ENCODE measurements at regions not wholly inside any gene's neighbourhood (a gene's known extent, or its start where the extent isn't known, plus 50 kb on each side); places are given as distances from the start of the nearest gene placed in this dataset.

DNA sequence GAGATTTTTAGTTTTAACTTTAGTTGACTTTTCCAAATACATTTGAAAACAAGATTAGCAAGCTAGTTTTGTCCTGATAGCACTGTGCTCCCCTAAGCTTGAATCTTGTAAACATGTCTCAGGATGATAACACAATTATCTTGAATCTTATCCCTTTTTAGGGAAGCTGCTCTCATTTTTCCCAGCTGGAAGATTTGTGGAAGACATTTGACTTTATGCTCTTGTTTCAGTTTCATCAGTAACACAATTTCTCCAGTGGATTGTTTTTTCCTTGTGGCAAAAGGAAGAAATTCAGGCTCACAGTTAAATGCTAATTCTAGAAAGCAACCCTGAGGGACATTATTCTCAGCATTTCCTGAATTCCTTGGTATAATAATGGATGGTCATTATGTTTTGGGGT, 88.8 kb downstream of the CDC7 start:
- TF ChIP-seq, protein P1, sequence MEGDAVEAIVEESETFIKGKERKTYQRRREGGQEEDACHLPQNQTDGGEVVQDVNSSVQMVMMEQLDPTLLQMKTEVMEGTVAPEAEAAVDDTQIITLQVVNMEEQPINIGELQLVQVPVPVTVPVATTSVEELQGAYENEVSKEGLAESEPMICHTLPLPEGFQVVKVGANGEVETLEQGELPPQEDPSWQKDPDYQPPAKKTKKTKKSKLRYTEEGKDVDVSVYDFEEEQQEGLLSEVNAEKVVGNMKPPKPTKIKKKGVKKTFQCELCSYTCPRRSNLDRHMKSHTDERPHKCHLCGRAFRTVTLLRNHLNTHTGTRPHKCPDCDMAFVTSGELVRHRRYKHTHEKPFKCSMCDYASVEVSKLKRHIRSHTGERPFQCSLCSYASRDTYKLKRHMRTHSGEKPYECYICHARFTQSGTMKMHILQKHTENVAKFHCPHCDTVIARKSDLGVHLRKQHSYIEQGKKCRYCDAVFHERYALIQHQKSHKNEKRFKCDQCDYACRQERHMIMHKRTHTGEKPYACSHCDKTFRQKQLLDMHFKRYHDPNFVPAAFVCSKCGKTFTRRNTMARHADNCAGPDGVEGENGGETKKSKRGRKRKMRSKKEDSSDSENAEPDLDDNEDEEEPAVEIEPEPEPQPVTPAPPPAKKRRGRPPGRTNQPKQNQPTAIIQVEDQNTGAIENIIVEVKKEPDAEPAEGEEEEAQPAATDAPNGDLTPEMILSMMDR (IDR thresholded peaks at IDR 0.05), result peak in 5 of 6 experiments; percentile 31 to 45 (median 38)
- TF ChIP-seq POLR2A (IDR thresholded peaks at IDR 0.05), result no peak
